Dendritic cell treated with granulocyte-macrophage colony-stimulating factor and Interleukin-4, amounts not matched to agents 40 ng/mL and 50 ng/mL, for 4 days (primary cell): ENCODE measurements at regions not wholly inside any gene's neighbourhood (a gene's known extent, or its start where the extent isn't known, plus 50 kb on each side); places are given as distances from the start of the nearest gene placed in this dataset.
"Not testable (repeated sequence)": the region's sequence is repeated elsewhere in the genome, so short reads cannot be mapped to it uniquely, and the experiment has no call there.

Experiments
- H3K27ac Mint-ChIP-seq: one replicate; pipeline ENCODE4 v1.8.0; 2022; ENCODE audit warnings: mild to moderate bottlenecking, mixed read lengths
- H3K27me3 Mint-ChIP-seq: one replicate; pipeline ENCODE4 v1.8.0; 2022; ENCODE audit warnings: mild to moderate bottlenecking, mixed read lengths
- H3K36me3 Mint-ChIP-seq: one replicate; pipeline ENCODE4 v1.8.0; 2022; ENCODE audit warnings: low read depth, mixed read lengths
- H3K4me1 Mint-ChIP-seq: one replicate; pipeline ENCODE4 v1.8.0; 2022; ENCODE audit warnings: low read depth, mixed read lengths
- H3K4me3 Mint-ChIP-seq: one replicate; pipeline ENCODE4 v1.8.0; 2022; ENCODE audit warnings: mild to moderate bottlenecking, moderate library complexity, mixed read lengths
- H3K9me3 Mint-ChIP-seq: one replicate; pipeline ENCODE4 v1.8.0; 2022; ENCODE audit warnings: mixed read lengths
- intact Hi-C: fragments of 100-400 bp; cut with micrococcal nuclease; formaldehyde crosslinking; loops from one replicate; pipeline ENCODE4 v1.15.0; 2022

DNA sequence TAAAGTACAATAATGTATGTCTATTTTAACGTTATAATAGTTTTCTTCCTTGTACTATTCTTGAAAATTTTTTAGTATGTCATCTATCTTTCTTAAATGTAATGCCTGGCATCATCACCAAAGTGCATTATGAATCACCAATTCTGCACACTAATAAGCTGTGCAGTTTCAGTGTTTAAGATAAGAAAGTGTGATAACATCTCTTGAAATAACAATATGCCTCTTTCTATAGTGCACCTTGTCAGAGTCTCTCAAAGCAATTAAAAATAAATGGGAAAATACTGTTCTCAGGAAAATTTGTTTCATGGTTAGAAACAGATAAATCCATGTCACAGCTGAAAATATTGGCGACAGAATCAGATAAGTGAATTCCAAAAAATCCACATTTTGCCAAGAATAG, 457.4 kb upstream of the PCDH10 start:
- Mint-ChIP-seq H3K36me3 (no peaks in the 10 kb centered on the region), H3K9me3 (peaks cover 30% of the 10 kb centered on the region), H3K27me3 (no peaks in the 10 kb centered on the region), H3K27ac (no peak overlapping the region), H3K4me1 (no peaks in the 10 kb centered on the region), H3K4me3 (no peak overlapping the region)
- intact Hi-C loops, result no loop called here

- Mint-ChIP-seq H3K4me1 (no peaks in the 10 kb centered on the region), H3K36me3 (no peaks in the 10 kb centered on the region), H3K9me3 (peaks cover 22% of the 10 kb centered on the region), H3K27me3 (no peaks in the 10 kb centered on the region), H3K4me3 (no peak overlapping the region), H3K27ac (no peak overlapping the region)
- intact Hi-C loops, result no loop called here
Observed at GRCh38 chr4:132694775-132695174, 454.3 kb upstream of the PCDH10 start.

- H3K4me1 Mint-ChIP-seq, intact Hi-C loops, H3K27me3 Mint-ChIP-seq, H3K36me3 Mint-ChIP-seq, H3K4me3 Mint-ChIP-seq, H3K27ac Mint-ChIP-seq: not testable (repeated sequence)
- peaks cover 18% of the 10 kb centered on the region for H3K9me3 Mint-ChIP-seq
Observed at GRCh38 chr4:132697505-132697904, 451.6 kb upstream of the PCDH10 start.

- H3K27ac Mint-ChIP-seq, result no peak overlapping the region
- intact Hi-C loops, result no loop called here
- H3K4me1 Mint-ChIP-seq, result no peaks in the 10 kb centered on the region
- no peak overlapping the region for H3K4me3 Mint-ChIP-seq
- H3K36me3 Mint-ChIP-seq, result no peaks in the 10 kb centered on the region
- no peaks in the 10 kb centered on the region for H3K27me3 Mint-ChIP-seq
- H3K9me3 Mint-ChIP-seq, result no peaks in the 10 kb centered on the region
Observed at GRCh38 chr4:132707955-132708354, 441.1 kb upstream of the PCDH10 start.

DNA sequence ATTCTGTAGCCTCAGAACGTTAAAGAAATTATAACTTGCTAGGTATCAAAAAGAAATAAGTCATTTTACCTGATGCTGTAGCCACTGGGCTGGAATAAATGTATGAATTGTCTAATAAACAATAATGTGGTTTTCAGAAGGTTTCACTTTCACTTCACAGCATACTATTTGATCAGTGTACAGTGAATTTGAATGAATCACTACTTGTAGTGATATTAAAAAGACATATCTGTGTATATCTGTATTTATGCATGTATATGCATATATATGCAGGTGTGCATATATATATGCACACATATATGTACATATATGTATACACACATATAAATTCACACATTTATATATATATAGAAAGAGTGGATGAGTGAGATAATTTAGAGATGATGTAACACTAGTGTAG, 440.0 kb upstream of the PCDH10 start:
- intact Hi-C loops, result no loop called here
- no peaks in the 10 kb centered on the region for H3K4me1 Mint-ChIP-seq
- no peak overlapping the region for H3K4me3 Mint-ChIP-seq
- H3K9me3 Mint-ChIP-seq, result no peaks in the 10 kb centered on the region
- no peaks in the 10 kb centered on the region for H3K36me3 Mint-ChIP-seq
- H3K27ac Mint-ChIP-seq, result no peak overlapping the region
- no peaks in the 10 kb centered on the region for H3K27me3 Mint-ChIP-seq

- H3K4me1 Mint-ChIP-seq, result no peaks in the 10 kb centered on the region
- intact Hi-C loops, result no loop called here
- no peaks in the 10 kb centered on the region for H3K36me3 Mint-ChIP-seq
- no peaks in the 10 kb centered on the region for H3K9me3 Mint-ChIP-seq
- H3K27me3 Mint-ChIP-seq, result no peaks in the 10 kb centered on the region
- H3K4me3 Mint-ChIP-seq, result no peak overlapping the region
- H3K27ac Mint-ChIP-seq, result no peak overlapping the region
Observed at GRCh38 chr4:132710971-132711370, 438.1 kb upstream of the PCDH10 start.

- Mint-ChIP-seq H3K36me3 (no peaks in the 10 kb centered on the region), H3K4me1 (no peaks in the 10 kb centered on the region), H3K4me3 (no peak overlapping the region), H3K9me3 (no peaks in the 10 kb centered on the region), H3K27ac (no peak overlapping the region), H3K27me3 (no peaks in the 10 kb centered on the region)
- intact Hi-C loops, result no loop called here
Observed at GRCh38 chr4:132737344-132737743, 411.8 kb upstream of the PCDH10 start.

DNA sequence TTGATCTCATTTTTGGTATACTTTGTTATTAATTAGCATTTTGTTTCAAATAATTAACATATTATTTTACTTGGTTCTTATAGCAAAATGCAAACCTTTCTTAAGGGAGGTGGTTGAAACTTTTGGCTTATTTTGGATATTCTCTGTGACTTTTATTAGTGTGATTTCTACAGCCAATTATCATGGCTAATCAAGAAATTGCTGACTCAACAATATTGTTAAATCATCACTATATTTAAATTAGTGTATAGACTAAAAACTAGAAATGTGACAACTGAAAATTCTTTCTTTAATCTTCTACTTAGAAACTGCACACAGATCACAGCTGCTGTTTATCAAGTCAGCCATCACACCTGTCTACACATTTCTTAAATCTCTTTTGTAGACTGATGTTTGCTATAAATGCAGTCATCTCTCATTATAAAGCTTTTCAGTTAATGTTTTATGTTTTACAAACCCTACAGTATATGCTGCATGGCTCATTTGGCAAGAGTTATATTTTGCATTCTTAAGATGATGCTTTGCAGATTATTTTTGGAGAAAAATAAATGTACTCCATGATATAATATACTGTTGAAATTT, 389.8 kb upstream of the PCDH10 start:
- Mint-ChIP-seq H3K4me1 (no peaks in the 10 kb centered on the region), H3K27ac (no peak overlapping the region), H3K4me3 (no peak overlapping the region), H3K36me3 (no peaks in the 10 kb centered on the region), H3K9me3 (no peaks in the 10 kb centered on the region), H3K27me3 (no peaks in the 10 kb centered on the region)
- intact Hi-C loops, result no loop called here

- intact Hi-C loops, result no loop called here
- H3K27me3 Mint-ChIP-seq, result no peaks in the 10 kb centered on the region
- H3K27ac Mint-ChIP-seq, result no peak overlapping the region
- H3K36me3 Mint-ChIP-seq, result no peaks in the 10 kb centered on the region
- H3K4me3 Mint-ChIP-seq, result no peak overlapping the region
- no peaks in the 10 kb centered on the region for H3K9me3 Mint-ChIP-seq
- H3K4me1 Mint-ChIP-seq, result no peaks in the 10 kb centered on the region
Observed at GRCh38 chr4:132763465-132763864, 385.6 kb upstream of the PCDH10 start.

DNA sequence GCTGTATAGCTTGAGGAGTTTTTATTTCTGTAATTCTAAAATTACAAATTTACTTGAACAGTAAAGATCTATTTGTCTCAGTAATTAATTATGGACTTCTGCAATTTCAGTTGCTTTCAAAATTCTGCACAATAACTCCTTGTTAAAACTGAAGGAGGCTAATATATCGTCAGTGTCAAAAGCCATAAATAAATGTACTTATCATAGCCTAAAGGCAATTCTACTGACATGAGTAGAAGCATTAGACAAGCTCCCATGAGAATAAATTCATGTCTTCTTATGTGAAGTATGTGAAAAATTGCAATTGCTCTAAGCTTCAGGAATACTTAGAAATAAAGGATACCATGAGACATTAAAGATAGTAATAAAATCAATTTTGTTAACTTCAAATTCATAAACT, 381.2 kb upstream of the PCDH10 start:
- intact Hi-C loops, result no loop called here
- H3K27me3 Mint-ChIP-seq, result no peaks in the 10 kb centered on the region
- no peak overlapping the region for H3K4me3 Mint-ChIP-seq
- H3K36me3 Mint-ChIP-seq, result no peaks in the 10 kb centered on the region
- H3K9me3 Mint-ChIP-seq, result no peaks in the 10 kb centered on the region
- no peaks in the 10 kb centered on the region for H3K4me1 Mint-ChIP-seq
- H3K27ac Mint-ChIP-seq, result no peak overlapping the region

DNA sequence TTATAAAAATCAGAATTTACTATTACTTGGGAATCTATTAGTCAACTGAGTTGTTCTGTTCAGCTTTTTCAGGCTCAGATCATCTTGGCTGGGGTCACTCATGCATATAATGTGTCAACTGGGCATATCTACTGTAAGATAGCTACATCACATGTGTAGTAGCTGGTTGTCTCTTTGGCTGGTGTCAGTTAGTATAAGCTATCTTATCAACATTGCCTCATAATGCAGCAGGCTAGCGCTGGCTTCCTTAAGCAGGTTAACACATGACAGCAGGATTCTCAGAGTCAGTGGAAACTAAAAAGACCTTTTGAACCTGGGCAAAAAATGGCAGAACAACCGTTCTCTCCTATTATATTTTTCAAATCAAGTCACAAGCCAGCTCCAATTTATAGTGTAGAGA, 378.3 kb upstream of the PCDH10 start:
- Mint-ChIP-seq H3K36me3 (no peaks in the 10 kb centered on the region), H3K4me1 (no peaks in the 10 kb centered on the region), H3K4me3 (no peak overlapping the region), H3K27ac (no peak overlapping the region), H3K27me3 (no peaks in the 10 kb centered on the region), H3K9me3 (no peaks in the 10 kb centered on the region)
- intact Hi-C loops, result no loop called here

- no peak overlapping the region for H3K27ac Mint-ChIP-seq
- intact Hi-C loops, result no loop called here
- H3K4me1 Mint-ChIP-seq, result no peaks in the 10 kb centered on the region
- H3K27me3 Mint-ChIP-seq, result no peaks in the 10 kb centered on the region
- no peaks in the 10 kb centered on the region for H3K9me3 Mint-ChIP-seq
- H3K36me3 Mint-ChIP-seq, result no peaks in the 10 kb centered on the region
- no peak overlapping the region for H3K4me3 Mint-ChIP-seq
Observed at GRCh38 chr4:132792310-132792709, 356.8 kb upstream of the PCDH10 start.

GRCh38 chr4:132797856-132798255, 351.2 kb upstream of the PCDH10 start:
- peaks cover 10% of the 10 kb centered on the region for H3K9me3 Mint-ChIP-seq
- no peaks in the 10 kb centered on the region for H3K36me3 Mint-ChIP-seq
- H3K4me1 Mint-ChIP-seq, result no peaks in the 10 kb centered on the region
- no peak overlapping the region for H3K4me3 Mint-ChIP-seq
- no peak overlapping the region for H3K27ac Mint-ChIP-seq
- intact Hi-C loops, result no loop called here
- no peaks in the 10 kb centered on the region for H3K27me3 Mint-ChIP-seq

GRCh38 chr4:132809298-132810032, 339.6 kb upstream of the PCDH10 start:
- intact Hi-C loops, result no loop called here
- Mint-ChIP-seq H3K27me3 (no peaks in the 10 kb centered on the region), H3K4me1 (no peaks in the 10 kb centered on the region), H3K27ac (no peak overlapping the region), H3K36me3 (no peaks in the 10 kb centered on the region), H3K9me3 (no peaks in the 10 kb centered on the region), H3K4me3 (no peak overlapping the region)

DNA sequence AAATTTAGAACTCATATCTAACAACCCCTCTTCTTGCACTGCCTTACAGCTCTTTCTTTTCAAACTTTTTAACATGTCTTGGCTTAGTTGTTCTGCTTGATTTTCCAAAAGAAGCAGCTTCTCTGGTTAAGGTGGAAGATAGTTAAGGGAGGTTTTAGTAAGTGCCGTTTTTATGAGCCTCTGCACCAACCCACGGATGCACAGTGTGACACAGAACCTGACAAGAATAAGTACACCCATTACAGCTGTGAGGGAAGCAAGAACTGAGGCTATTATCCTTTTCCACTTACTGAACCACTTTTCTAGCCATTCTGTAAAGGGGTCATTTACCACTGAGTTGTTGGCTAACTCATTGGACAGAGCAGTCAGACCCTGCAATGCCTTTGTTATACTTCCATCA, 336.0 kb upstream of the PCDH10 start:
- H3K27ac Mint-ChIP-seq, intact Hi-C loops, H3K4me3 Mint-ChIP-seq, H3K27me3 Mint-ChIP-seq, H3K36me3 Mint-ChIP-seq, H3K4me1 Mint-ChIP-seq, H3K9me3 Mint-ChIP-seq: not testable (repeated sequence)
